Endothelial cell of umbilical vein (primary cell): ENCODE measurements at regions not wholly inside any gene's neighbourhood (a gene's known extent, or its start where the extent isn't known, plus 50 kb on each side); places are given as distances from the start of the nearest gene placed in this dataset.

Experiments used
- BruUV-seq: library from RNA; stranded (reverse); fragments of 400-500 nt; replicated peaks from 2 replicates; lab custom pipeline; 2021; lab: Mats Ljungman, UMichigan
- CTCF ChIA-PET: fragments of 300-600, 350-600 bp; sonication (Branson Sonifier 250); formaldehyde crosslinking; loops from one replicate; lab custom pipeline; 2021; ENCODE audit warnings: antibody characterized with exemption, inconsistent platforms; lab: Charles Lee
- POLR2A ChIA-PET: fragments of 300-600, 350-600 bp; sonication (Branson Sonifier 250); formaldehyde crosslinking; loops from one replicate; lab custom pipeline; 2021; ENCODE audit warnings: antibody characterized with exemption, inconsistent platforms; lab: Charles Lee
- DNase-seq: peaks from one replicate; pipeline ENCODE4 v3.0.0-alpha.2; 2011; ENCODE audit warnings: low read depth, low spot score
- FAIRE-seq: peaks from 2 replicates; lab custom pipeline; 2011; peaks lifted over from hg19 to GRCh38; lab: Jason Lieb, UNC
- H2AFZ ChIP-seq: 2 replicates; pipeline ENCODE4 v1.6.0; 2012; ENCODE audit warnings: low read depth, low read length, control low read depth, inconsistent platforms
- H3K27ac ChIP-seq: 2 replicates; pipeline ENCODE4 v1.5.1; 2011; ENCODE audit warnings: low read depth, mild to moderate bottlenecking, control low read depth, low read length, moderate library complexity; ENCODE audit not compliant: insufficient read depth
- H3K27me3 ChIP-seq, 2 experiments: 2 replicates each; pipeline versions ENCODE4 v1.6.0 to v1.6.1; 2011; ENCODE audit warnings: low read length in 2 of 2, mixed read lengths in 1 of 2; ENCODE audit not compliant: control insufficient read depth in 2 of 2, insufficient read depth in 2 of 2
- H3K36me3 ChIP-seq, 2 experiments: 2 replicates in 1 of 2; 3 replicates in 1 of 2; pipeline ENCODE4 v1.5.1; 2011; ENCODE audit warnings: low read length in 2 of 2, mild to moderate bottlenecking in 1 of 2, moderate library complexity in 1 of 2; ENCODE audit not compliant: control insufficient read depth in 2 of 2, insufficient read depth in 2 of 2; ENCODE audit errors: extremely low read depth in 1 of 2
- H3K4me1 ChIP-seq: 3 replicates; pipeline ENCODE4 v1.5.1; 2011; ENCODE audit warnings: mild to moderate bottlenecking, low read length; ENCODE audit not compliant: control insufficient read depth, insufficient read depth; ENCODE audit errors: extremely low read depth
- H3K4me2 ChIP-seq: 2 replicates; pipeline ENCODE4 v1.6.1; 2011; ENCODE audit warnings: low read length, control low read depth, mixed read lengths; ENCODE audit not compliant: insufficient read depth
- H3K4me3 ChIP-seq, 3 experiments: fragments of 200-600 bp in 1 of 3; sonication (generic), shearing (Covaris generic) in 1 of 3; replicated peaks in 1 of 3; 2 replicates each; pipeline ENCODE4 v1.5.1; 2011 to 2016; ENCODE audit warnings: control low read depth in 3 of 3, low read length in 3 of 3, mild to moderate bottlenecking in 2 of 3, inconsistent platforms in 1 of 3, low read depth in 1 of 3, moderate library complexity in 1 of 3; ENCODE audit not compliant: insufficient read depth in 1 of 3
- H3K79me2 ChIP-seq: 2 replicates; pipeline ENCODE4 v1.6.0; 2012; ENCODE audit warnings: low read length, inconsistent platforms; ENCODE audit not compliant: control insufficient read depth, insufficient read depth
- H3K9ac ChIP-seq: replicated peaks from 2 replicates; pipeline ENCODE3; 2011; ENCODE audit warnings: low read length, control low read depth; ENCODE audit not compliant: insufficient read depth; ENCODE audit errors: extremely low read depth
- H3K9me1 ChIP-seq: replicated peaks from 3 replicates; pipeline ENCODE4 v1.6.0; 2011; ENCODE audit warnings: mild to moderate bottlenecking, low read length; ENCODE audit not compliant: control insufficient read depth, insufficient read depth; ENCODE audit errors: extremely low read depth
- H3K9me3 ChIP-seq: replicated peaks from 2 replicates; pipeline ENCODE4 v1.5.1; 2012; ENCODE audit warnings: low read length, inconsistent platforms; ENCODE audit not compliant: control insufficient read depth, insufficient read depth
- H4K20me1 ChIP-seq: replicated peaks from 2 replicates; pipeline ENCODE3; 2011; ENCODE audit warnings: mild to moderate bottlenecking, low read length; ENCODE audit not compliant: control insufficient read depth, insufficient read depth; ENCODE audit errors: extremely low read depth
- CTCF ChIP-seq, 2 donors: IDR thresholded peaks; 1 replicate in 1 of 2; 2 replicates in 1 of 2; pipeline ENCODE4 v1.5.1; 2011; ENCODE audit warnings: low read length in 2 of 2, mild to moderate bottlenecking in 2 of 2, moderate library complexity in 2 of 2, control low read depth in 1 of 2, inconsistent platforms in 1 of 2, low read depth in 1 of 2; ENCODE audit not compliant: insufficient read depth in 1 of 2; ENCODE audit errors: extremely low read depth in 1 of 2
- EZH2 ChIP-seq: IDR thresholded peaks from 2 replicates; pipeline ENCODE4 v1.6.1; 2012; ENCODE audit warnings: borderline replicate concordance, low read depth, mild to moderate bottlenecking, moderate library complexity, low read length, inconsistent platforms; ENCODE audit not compliant: severe bottlenecking
- FOS ChIP-seq: IDR thresholded peaks from 2 replicates; pipeline ENCODE4 v1.6.1; 2011; ENCODE audit warnings: mild to moderate bottlenecking, low read length, moderate library complexity, borderline replicate concordance; ENCODE audit not compliant: insufficient read depth
- GATA2 ChIP-seq: IDR thresholded peaks from 2 replicates; pipeline ENCODE4 v1.7.0; 2011; ENCODE audit warnings: low read depth, mild to moderate bottlenecking, moderate library complexity, mixed read lengths, low read length; ENCODE audit not compliant: insufficient read length, insufficient read depth
- JUN ChIP-seq: IDR thresholded peaks from 2 replicates; pipeline ENCODE4 v1.6.1; 2011; ENCODE audit warnings: borderline replicate concordance, low read depth; ENCODE audit not compliant: insufficient read length, insufficient read depth
- MYC ChIP-seq: IDR thresholded peaks from one replicate; pipeline ENCODE4 v1.6.1; 2011; ENCODE audit warnings: mild to moderate bottlenecking, low read depth, low read length
- POLR2AphosphoS5 ChIP-seq: IDR thresholded peaks from 2 replicates; pipeline ENCODE4 v1.6.1; 2012; ENCODE audit warnings: low read depth, mild to moderate bottlenecking, control low read depth, low read length, moderate library complexity; ENCODE audit not compliant: insufficient read depth
- dilution Hi-C: fragments of 300-500 bp; cut with MboI; formaldehyde crosslinking; loops from one replicate; pipeline ENCODE4 v1.15.0; 2019; ENCODE audit warnings: low sequenced_read_pairs; ENCODE audit not compliant: extremely low pct_ligation_motif_present
- intact Hi-C: fragments of 100-400 bp; cut with micrococcal nuclease; formaldehyde crosslinking; loops from one replicate; pipeline ENCODE4 v1.10.0; 2022

GRCh38 chr12:74957634-74958033 is 252.0 kb downstream of the KCNC2 start:
- no TSS peak for BruUV-seq
- Histone ChIP-seq H3K36me3 (no peaks in the 10 kb centered on the region), H3K27me3 (no peaks in the 10 kb centered on the region), H3K9me1 (no peaks in the 10 kb centered on the region), H3K79me2 (no peaks in the 10 kb centered on the region), H2AFZ (no peak overlapping the region), H3K27ac (no peak overlapping the region), H3K4me3 (no peak overlapping the region), H3K4me2 (no peak overlapping the region), H3K9me3 (no peaks in the 10 kb centered on the region), H4K20me1 (no peaks in the 10 kb centered on the region), H3K4me1 (no peaks in the 10 kb centered on the region), H3K9ac (no peak overlapping the region)
- intact Hi-C loops (no loop called here), dilution Hi-C loops (no loop called here)
- TF ChIP-seq FOS (no peak), JUN (no peak), MYC (no peak), POLR2AphosphoS5 (no peak), EZH2 (no peak)
- ChIA-PET POLR2A (no interaction called here), CTCF (interaction anchor here (2.0 kb wide), 1 partner anchor 9 kb away, joined by 4 read pairs; no protein-coding TSS in a partner anchor)
- FAIRE-seq: no peak
- no peak for DNase-seq

- intact Hi-C loops (no loop called here), dilution Hi-C loops (no loop called here)
- H3K27ac ChIP-seq: no peak overlapping the region
- TF ChIP-seq GATA2 (no peak), FOS (no peak), JUN (no peak), CTCF (IDR thresholded peaks at IDR 0.05; ENCODE audit: extremely low read depth in 1 of 2, insufficient read depth in 1 of 2, low read depth in 1 of 2, low read length in 2 of 2) (no peak), POLR2AphosphoS5 (no peak)
- CTCF ChIA-PET: no interaction called here
- H3K9me1 ChIP-seq: no peaks in the 10 kb centered on the region
- no peaks in the 10 kb centered on the region for H3K9me3 ChIP-seq
- no peaks in the 10 kb centered on the region for H3K4me1 ChIP-seq
- H4K20me1 ChIP-seq: no peaks in the 10 kb centered on the region
- FAIRE-seq (no peak), DNase-seq (no peak)
- no peaks in the 10 kb centered on the region for H3K36me3 ChIP-seq
- POLR2A ChIA-PET: no interaction called here
- no peak overlapping the region for H2AFZ ChIP-seq
- no peak overlapping the region for H3K4me2 ChIP-seq
- no peak overlapping the region for H3K4me3 ChIP-seq
- BruUV-seq: no TSS peak
- H3K9ac ChIP-seq: no peak overlapping the region
- H3K27me3 ChIP-seq: no peaks in the 10 kb centered on the region
- H3K79me2 ChIP-seq: no peaks in the 10 kb centered on the region
Measured at GRCh38 chr12:74959657-74960056, 250.0 kb downstream of the KCNC2 start.
